ENCODE measurements at regions not wholly inside any gene's neighbourhood (a gene's known extent, or its start where the extent isn't known, plus 50 kb on each side); places are given as distances from the start of the nearest gene placed in this dataset.

GRCh38 chr4:27843776-27844175, 983.1 kb downstream of the STIM2 start:
- H3K4me3 ChIP-seq, result no peak overlapping the region
- no peaks in the 10 kb centered on the region for H3K36me3 ChIP-seq
- TF ChIP-seq EP300 (IDR thresholded peaks at IDR 0.05) (no peak), CTCF (IDR thresholded peaks at IDR 0.05) (no peak), POLR2A (IDR thresholded peaks at IDR 0.05; ENCODE audit: low read depth) (no peak), POLR2AphosphoS5 (IDR thresholded peaks at IDR 0.05) (no peak)
- intact Hi-C loops (cut with DNase I), result no loop called here
- H3K9me3 ChIP-seq, result no peaks in the 10 kb centered on the region
- DNase-seq (ENCODE audit: extremely low spot score), result no peak
- no peaks in the 10 kb centered on the region for H3K4me1 ChIP-seq
- no peak overlapping the region for H3K27ac ChIP-seq (replicated peaks in 1 of 4)
- H3K27me3 ChIP-seq, result no peaks in the 10 kb centered on the region

GRCh38 chr4:27844376-27844775, 983.7 kb downstream of the STIM2 start:
- no peak for TF ChIP-seq POLR2AphosphoS5 (IDR thresholded peaks at IDR 0.05)
- no peak for TF ChIP-seq CTCF (IDR thresholded peaks at IDR 0.05)
- TF ChIP-seq EP300 (IDR thresholded peaks at IDR 0.05), result no peak
- Histone ChIP-seq H3K27me3 (no peaks in the 10 kb centered on the region), H3K9me3 (no peaks in the 10 kb centered on the region), H3K4me1 (no peaks in the 10 kb centered on the region), H3K4me3 (no peak overlapping the region), H3K27ac (replicated peaks in 1 of 4) (no peak overlapping the region), H3K36me3 (no peaks in the 10 kb centered on the region)
- intact Hi-C loops (cut with DNase I), result no loop called here
- DNase-seq (ENCODE audit: extremely low spot score), result no peak
- WGBS, result 84% methylated on average over 2 of the region's 2 CpGs

GRCh38 chr4:27846951-27847350, 986.3 kb downstream of the STIM2 start:
- no peak overlapping the region for H3K4me3 ChIP-seq
- WGBS, result 90% methylated on average over 1 of the region's 1 CpG
- no peaks in the 10 kb centered on the region for H3K27me3 ChIP-seq
- no peaks in the 10 kb centered on the region for H3K4me1 ChIP-seq
- no peaks in the 10 kb centered on the region for H3K36me3 ChIP-seq
- intact Hi-C loops (cut with DNase I), result no loop called here
- TF ChIP-seq POLR2A (IDR thresholded peaks at IDR 0.05; ENCODE audit: low read depth), result no peak
- no peak for TF ChIP-seq CTCF (IDR thresholded peaks at IDR 0.05)
- H3K27ac ChIP-seq (replicated peaks in 1 of 4), result no peak overlapping the region
- no peak for DNase-seq (ENCODE audit: extremely low spot score)
- no peaks in the 10 kb centered on the region for H3K9me3 ChIP-seq

- Histone ChIP-seq H3K4me3 (no peak overlapping the region), H3K27ac (replicated peaks in 1 of 4) (no peak overlapping the region), H3K4me1 (no peaks in the 10 kb centered on the region), H3K36me3 (no peaks in the 10 kb centered on the region), H3K9me3 (no peaks in the 10 kb centered on the region), H3K27me3 (no peaks in the 10 kb centered on the region)
- no peak for DNase-seq (ENCODE audit: extremely low spot score)
- intact Hi-C loops (cut with DNase I), result no loop called here
- 36% methylated on average over 1 of the region's 1 CpG for WGBS
- peak in 1 of 3 experiments; percentile 21 for TF ChIP-seq CTCF (IDR thresholded peaks at IDR 0.05)
- no peak for TF ChIP-seq POLR2AphosphoS5 (IDR thresholded peaks at IDR 0.05)
- no peak for TF ChIP-seq EP300 (IDR thresholded peaks at IDR 0.05)
Observed at GRCh38 chr4:27861381-27861787, 1000.7 kb downstream of the STIM2 start.

- WGBS, result 73% methylated on average over 5 of the region's 5 CpGs
- no peak overlapping the region for H3K4me3 ChIP-seq
- H3K4me1 ChIP-seq, result no peaks in the 10 kb centered on the region
- H3K27ac ChIP-seq (replicated peaks in 1 of 4), result no peak overlapping the region
- no peaks in the 10 kb centered on the region for H3K9me3 ChIP-seq
- DNase-seq (ENCODE audit: extremely low spot score), result no peak
- no peaks in the 10 kb centered on the region for H3K27me3 ChIP-seq
- intact Hi-C loops (cut with DNase I), result no loop called here
- no peak for TF ChIP-seq CTCF (IDR thresholded peaks at IDR 0.05)
- TF ChIP-seq EP300 (IDR thresholded peaks at IDR 0.05), result no peak
- no peak for TF ChIP-seq POLR2A (IDR thresholded peaks at IDR 0.05; ENCODE audit: low read depth)
- TF ChIP-seq POLR2AphosphoS5 (IDR thresholded peaks at IDR 0.05), result no peak
- no peaks in the 10 kb centered on the region for H3K36me3 ChIP-seq
Observed at GRCh38 chr4:27861802-27862201, 1001.2 kb downstream of the STIM2 start.

Measured in esophagus muscularis mucosa (tissue), 4 donors.